ENCODE measurements at regions not wholly inside any gene's neighbourhood (a gene's known extent, or its start where the extent isn't known, plus 50 kb on each side); places are given as distances from the start of the nearest gene placed in this dataset.

- H3K4me3 ChIP-seq (ENCODE audit: low read length) = no peak overlapping the region
- DNase-seq (ENCODE audit: low read depth, low spot score) = no peak
These were observed 447.6 kb upstream of the TCF4 start for GRCh38 chr18:56035546-56035945.

- H3K4me3 ChIP-seq (ENCODE audit: low read length) = no peak overlapping the region
- no peak for DNase-seq (ENCODE audit: low read depth, low spot score)
These were observed 447.0 kb upstream of the TCF4 start for GRCh38 chr18:56034949-56035348.

DNA sequence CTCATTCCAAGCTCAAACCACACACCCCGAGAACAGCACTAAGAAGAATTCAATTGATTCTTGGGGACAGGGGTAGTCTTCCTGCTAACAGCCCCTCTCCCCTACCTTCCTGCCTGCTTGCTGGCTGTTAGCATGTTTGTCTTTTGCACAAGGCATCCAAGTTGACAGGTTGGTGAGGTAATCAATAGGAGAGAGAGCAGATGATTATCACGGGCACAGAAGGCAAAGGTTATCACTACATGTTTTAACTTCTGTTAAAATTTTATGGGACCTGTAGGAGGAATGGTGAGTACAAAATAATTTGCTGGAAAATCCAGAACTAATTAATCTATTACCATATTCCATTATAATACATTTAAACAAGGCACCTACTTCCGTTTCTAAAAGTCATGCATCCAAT is 442.1 kb upstream of the TCF4 start:
- no peak for DNase-seq (ENCODE audit: low read depth, low spot score)
- H3K4me3 ChIP-seq (ENCODE audit: low read length) = no peak overlapping the region

- DNase-seq (ENCODE audit: low read depth, low spot score) = no peak
These were observed 440.5 kb upstream of the TCF4 start for GRCh38 chr18:56028514-56028913.

DNA sequence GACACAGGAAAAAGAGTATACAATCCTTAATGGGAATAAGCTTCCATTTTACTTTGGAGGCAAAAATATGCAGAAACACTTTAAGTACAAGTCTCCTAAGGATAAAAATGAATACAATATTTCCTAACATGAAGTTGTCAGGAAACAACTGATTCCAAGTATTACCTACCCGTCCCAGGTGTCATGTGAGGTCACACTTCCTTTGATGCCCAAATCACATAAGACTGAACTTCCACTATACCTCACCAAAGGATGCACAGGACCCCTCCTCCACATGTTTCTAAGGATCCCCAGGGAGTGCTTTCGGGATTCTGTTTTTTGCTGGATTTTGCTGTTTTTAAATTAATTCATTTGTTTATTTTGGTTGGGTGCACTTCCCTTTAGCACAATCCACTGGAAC is 438.5 kb upstream of the TCF4 start:
- H3K4me3 ChIP-seq (ENCODE audit: low read length) = no peak overlapping the region
- no peak for DNase-seq (ENCODE audit: low read depth, low spot score)

More at GRCh38 chr18:56028514-56028913, 440.5 kb upstream of the TCF4 start:
- no peak overlapping the region for H3K4me3 ChIP-seq (ENCODE audit: low read length)

- no peak for DNase-seq (ENCODE audit: low read depth, low spot score)
- H3K4me3 ChIP-seq (ENCODE audit: low read length) = no peak overlapping the region
These were observed 433.8 kb upstream of the TCF4 start for GRCh38 chr18:56021809-56022195.

DNA sequence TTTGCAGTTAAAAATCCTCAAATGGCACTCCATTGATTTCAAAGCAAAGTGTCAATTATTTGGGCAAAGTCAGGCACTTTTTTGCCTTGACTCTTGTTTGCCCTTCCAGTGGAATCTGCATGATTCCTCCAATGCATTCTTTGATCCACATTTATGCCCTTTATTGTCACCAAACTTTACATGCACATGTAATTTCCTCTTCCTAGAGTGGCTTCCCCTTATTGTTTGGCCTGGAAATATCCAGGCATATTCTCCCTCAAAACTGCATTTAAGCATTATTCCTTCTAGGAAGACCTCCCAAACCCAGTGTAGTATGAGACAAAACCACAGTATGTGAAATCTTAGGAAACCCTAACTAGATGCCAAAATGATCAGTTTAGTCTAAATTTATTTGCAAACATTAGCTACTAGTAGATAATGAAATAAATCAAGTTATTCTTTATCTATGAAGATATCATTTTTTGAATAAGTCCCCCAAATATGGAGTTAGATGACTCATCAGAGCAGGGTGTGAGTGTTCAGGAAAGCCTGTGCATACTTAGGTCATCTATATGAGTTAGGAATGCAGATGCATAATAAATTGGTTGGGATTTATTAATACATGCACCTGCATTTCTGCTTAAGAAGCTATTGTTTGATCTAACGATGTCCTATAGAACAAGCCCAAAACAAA is 433.3 kb upstream of the TCF4 start:
- no peak overlapping the region for H3K4me3 ChIP-seq (ENCODE audit: low read length)
- no peak for DNase-seq (ENCODE audit: low read depth, low spot score)

DNA sequence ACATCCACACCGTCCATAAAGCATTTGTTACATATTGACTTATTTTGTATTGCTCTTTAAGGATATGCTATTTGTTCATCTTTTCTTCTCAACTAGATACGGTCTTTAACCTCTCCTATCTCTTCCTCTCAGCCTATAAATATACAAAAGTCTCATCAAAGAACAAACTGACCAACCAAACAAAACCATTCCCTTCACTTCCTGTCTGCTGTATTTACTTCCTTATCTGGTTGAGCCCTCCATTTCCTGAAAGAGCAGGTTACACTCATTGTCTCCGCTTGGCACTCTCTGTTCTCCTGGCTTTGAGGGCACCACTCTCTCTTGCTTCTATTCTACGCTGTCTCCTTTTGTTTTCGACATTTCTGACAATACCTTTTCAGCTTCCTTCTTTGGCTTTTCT is 431.9 kb upstream of the TCF4 start:
- H3K4me3 ChIP-seq (ENCODE audit: low read length) = no peak overlapping the region
- DNase-seq (ENCODE audit: low read depth, low spot score) = no peak

DNA sequence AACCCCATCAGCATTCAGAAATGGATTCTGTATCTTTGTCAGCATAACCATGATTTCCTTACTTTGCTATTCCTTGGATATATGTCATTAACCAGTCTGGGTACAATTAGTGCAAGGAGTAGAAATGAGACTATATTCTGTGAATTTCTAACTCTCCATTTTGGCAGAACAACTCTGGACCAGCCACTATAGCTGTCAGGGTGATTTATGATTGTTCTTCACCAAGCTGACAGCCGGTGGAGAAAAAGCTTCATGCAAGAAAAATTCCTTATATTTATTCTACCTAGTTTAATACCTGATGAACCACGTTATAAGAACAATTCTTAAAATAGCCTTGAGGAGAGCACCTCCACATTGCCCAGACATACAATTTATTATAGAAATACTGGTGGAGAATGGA is 431.2 kb upstream of the TCF4 start:
- no peak overlapping the region for H3K4me3 ChIP-seq (ENCODE audit: low read length)
- no peak for DNase-seq (ENCODE audit: low read depth, low spot score)

- no peak overlapping the region for H3K4me3 ChIP-seq (ENCODE audit: low read length)
- no peak for DNase-seq (ENCODE audit: low read depth, low spot score)
These were observed 421.4 kb upstream of the TCF4 start for GRCh38 chr18:56009411-56009810.

DNA sequence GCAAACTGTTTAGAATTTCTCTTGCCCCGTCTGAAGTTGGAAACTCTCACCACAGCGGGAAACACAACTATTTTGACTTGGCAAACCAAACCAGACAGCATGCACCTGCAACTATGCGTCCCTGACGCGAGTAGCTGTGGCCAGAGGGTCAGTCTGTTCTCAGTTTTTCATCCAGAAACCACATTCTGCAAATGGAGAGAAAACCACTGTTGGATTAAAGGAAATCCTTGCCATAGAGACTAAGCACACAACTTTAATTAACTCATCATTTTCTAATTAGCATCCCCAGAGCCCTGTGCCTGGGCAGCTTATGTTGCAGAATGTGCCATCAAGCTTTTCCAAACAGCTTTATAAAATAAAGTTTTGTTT is 415.7 kb upstream of the TCF4 start:
- DNase-seq (ENCODE audit: low read depth, low spot score) = no peak
- H3K4me3 ChIP-seq (ENCODE audit: low read length) = no peak overlapping the region

DNA sequence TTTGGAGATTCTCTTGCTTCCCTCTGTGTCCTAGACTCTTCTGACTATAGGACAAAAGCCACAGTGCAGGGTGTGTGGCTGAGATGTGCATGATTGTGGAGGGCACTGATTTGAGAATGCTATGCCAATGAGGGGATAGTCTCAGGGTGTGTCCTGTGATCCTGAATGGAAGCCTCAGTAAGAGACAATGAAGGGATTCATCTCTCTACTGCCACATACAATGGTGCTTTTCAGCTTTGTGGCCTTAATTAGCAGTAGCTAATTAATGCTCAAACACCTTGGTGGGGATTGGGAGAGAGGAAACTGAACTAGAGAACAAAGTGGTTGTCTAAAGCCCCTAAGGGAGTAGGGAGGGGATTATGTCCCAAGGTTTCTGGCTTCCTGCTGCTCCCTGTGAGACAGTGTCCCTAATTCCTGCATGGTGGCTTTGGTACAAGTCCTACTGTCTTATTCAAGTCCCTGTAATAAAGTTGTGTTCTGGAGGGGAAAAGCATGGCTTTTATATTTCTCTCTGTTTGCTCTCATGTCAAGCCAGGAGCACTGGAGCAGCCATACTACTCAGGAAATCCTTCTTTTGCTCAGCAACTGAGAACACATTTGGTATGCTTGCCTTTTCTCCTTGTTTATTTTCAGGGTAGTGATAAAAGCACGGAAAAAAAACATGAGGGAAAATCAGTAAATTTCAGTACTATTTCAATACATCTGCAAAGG is 415.2 kb upstream of the TCF4 start:
- H3K4me3 ChIP-seq (ENCODE audit: low read length) = no peak overlapping the region
- no peak for DNase-seq (ENCODE audit: low read depth, low spot score)

DNA sequence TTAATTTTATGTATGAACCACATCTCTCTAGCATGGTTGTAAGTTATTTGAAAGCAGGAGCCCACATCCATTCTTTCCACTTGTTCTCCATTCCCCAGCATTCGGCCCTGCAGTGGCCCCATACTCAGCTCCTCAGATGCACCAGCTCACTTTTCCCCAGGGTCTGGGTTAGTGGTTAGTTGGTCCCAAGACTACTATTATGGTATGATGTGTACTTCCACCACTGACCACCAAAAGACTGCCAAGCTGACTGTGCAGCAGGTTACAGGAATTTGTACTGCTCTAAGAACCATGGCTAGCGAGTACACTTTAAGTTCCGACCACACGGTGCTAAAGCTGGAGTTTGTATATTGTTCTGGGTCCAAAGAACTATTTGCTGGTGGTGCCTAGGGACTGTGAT is 413.6 kb upstream of the TCF4 start:
- no peak for DNase-seq (ENCODE audit: low read depth, low spot score)
- no peak overlapping the region for H3K4me3 ChIP-seq (ENCODE audit: low read length)

DNA sequence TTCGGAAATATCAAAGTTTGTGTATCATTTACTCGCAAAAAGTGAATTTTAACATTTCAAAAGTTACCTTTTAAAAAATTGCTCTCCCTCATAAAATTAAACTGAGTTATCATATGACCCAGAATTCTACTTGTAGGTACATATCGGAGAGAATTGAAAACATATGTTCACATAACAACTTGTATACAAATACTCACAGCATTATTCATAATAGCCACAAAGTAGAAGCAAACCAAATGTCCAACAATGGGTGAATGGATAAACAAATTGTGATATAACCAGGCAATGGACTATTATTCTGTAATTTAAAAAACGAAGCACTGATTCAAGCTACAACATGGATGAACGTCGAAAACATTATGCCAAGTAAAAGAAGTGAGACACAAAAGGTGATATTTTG is 412.0 kb upstream of the TCF4 start:
- H3K4me3 ChIP-seq (ENCODE audit: low read length) = no peak overlapping the region
- DNase-seq (ENCODE audit: low read depth, low spot score) = no peak

GRCh38 chr18:55999641-56000040 is 411.6 kb upstream of the TCF4 start:
- H3K4me3 ChIP-seq (ENCODE audit: low read length) = no peak overlapping the region
- no peak for DNase-seq (ENCODE audit: low read depth, low spot score)

DNA sequence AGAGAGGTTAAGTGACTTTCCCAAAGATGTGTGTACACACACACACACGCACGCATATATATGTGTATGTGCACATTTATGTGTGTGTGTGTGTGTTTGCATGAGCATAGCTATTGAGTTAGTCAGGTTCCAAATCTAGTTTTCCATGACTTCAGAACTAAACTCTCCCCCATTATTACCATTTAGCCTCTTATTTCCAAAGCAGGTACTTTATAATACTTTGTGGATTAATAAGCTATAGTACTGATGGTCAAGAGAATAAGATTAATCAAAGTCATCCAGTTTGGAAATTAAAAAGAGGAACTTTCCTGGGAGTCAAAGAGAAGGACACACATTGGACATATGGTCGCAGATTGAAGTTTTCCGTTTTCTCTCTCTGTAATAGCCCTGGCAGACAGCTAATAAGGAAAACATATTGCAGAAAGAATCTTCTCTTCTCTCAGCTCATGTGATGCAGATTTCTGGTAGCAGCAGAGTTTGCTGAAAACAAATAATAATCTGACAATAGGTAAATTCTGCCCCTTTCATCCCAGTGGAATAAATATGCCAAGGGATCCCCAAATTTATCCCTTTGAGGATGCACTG is 410.9 kb upstream of the TCF4 start:
- H3K4me3 ChIP-seq (ENCODE audit: low read length) = no peak overlapping the region

DNA sequence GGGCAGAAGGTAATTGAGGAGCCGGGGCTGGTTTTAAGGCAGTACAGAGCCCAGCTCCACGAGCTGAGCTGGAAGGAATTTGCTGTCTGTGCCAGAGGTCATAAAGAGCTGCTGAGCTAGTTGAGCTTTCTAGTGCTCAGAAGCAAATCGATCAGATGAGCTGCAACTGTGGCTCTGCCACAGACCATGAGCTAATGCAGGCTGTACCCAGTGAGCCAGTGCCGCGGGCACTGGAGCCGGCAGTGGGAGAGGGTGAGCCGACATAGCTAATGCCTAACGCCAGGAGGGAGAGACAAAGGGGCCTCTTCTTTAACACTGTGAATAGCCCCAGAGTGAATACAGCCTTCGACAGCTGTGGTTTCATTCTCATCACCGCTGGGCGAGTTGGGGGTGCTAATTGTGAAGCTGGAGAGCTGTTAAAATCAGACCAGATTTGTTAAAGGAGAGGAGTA is 410.1 kb upstream of the TCF4 start:
- no peak for DNase-seq (ENCODE audit: low read depth, low spot score)
- no peak overlapping the region for H3K4me3 ChIP-seq (ENCODE audit: low read length)

More for the DNA sequence above, 410.9 kb upstream of the TCF4 start:
- no peak for DNase-seq (ENCODE audit: low read depth, low spot score)

DNA sequence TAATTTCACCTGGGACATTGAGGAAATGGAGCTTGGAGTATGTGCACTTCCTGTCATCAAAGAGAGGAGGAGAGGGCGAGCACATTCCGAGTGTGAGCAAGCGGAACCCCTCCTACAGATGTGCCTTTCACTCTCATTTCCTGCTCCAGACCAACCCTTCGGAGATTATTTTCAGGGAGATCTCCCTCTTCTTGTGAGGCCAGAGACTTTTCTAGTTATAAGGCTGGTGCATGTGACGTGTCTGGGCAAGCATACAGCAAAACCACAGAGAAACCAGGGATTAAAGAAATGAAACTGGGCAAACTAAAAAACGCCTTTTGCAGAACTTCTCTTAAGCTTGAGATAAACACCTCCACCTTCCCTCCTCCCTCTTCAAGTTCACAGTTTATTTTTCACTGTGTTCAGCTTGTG is 409.2 kb upstream of the TCF4 start:
- no peak overlapping the region for H3K4me3 ChIP-seq (ENCODE audit: low read length)
- DNase-seq (ENCODE audit: low read depth, low spot score) = no peak

GRCh38 chr18:55996717-55997116 is 408.7 kb upstream of the TCF4 start:
- no peak overlapping the region for H3K4me3 ChIP-seq (ENCODE audit: low read length)
- DNase-seq (ENCODE audit: low read depth, low spot score) = no peak

GRCh38 chr18:55990186-55990585 is 402.2 kb upstream of the TCF4 start:
- DNase-seq (ENCODE audit: low read depth, low spot score) = no peak
- H3K4me3 ChIP-seq (ENCODE audit: low read length) = no peak overlapping the region

GRCh38 chr18:55988537-55988936 is 400.5 kb upstream of the TCF4 start:
- H3K4me3 ChIP-seq (ENCODE audit: low read length) = no peak overlapping the region
- DNase-seq (ENCODE audit: low read depth, low spot score) = no peak

Measured in Jurkat, Clone E6-1 (cell line).